ENCODE measurements at regions not wholly inside any gene's neighbourhood (a gene's known extent, or its start where the extent isn't known, plus 50 kb on each side); places are given as distances from the start of the nearest gene placed in this dataset.

- intact Hi-C loops (cut with DNase I), result no loop called here
- Histone ChIP-seq H3K9me3 (no peaks in the 10 kb centered on the region), H3K9ac (ENCODE audit: low read depth in 2 of 2, low read length in 2 of 2) (no peak overlapping the region), H3K27ac (no peak overlapping the region), H3K27me3 (no peaks in the 10 kb centered on the region), H3K4me3 (no peak overlapping the region), H3K4me1 (no peaks in the 10 kb centered on the region), H3K36me3 (no peaks in the 10 kb centered on the region)
- no peak for TF ChIP-seq CTCF (IDR thresholded peaks at IDR 0.05)
- no peak for DNase-seq
Measured at GRCh38 chr18:25815659-25816058, 274.8 kb downstream of the SS18 start.

GRCh38 chr18:25814841-25815458 lies 275.5 kb downstream of the SS18 start:
- H3K9ac ChIP-seq (ENCODE audit: low read depth in 2 of 2, low read length in 2 of 2), result no peak overlapping the region
- H3K27ac ChIP-seq, result no peak overlapping the region
- H3K9me3 ChIP-seq, result no peaks in the 10 kb centered on the region
- no peaks in the 10 kb centered on the region for H3K27me3 ChIP-seq
- TF ChIP-seq CTCF (IDR thresholded peaks at IDR 0.05), result no peak
- no peaks in the 10 kb centered on the region for H3K4me1 ChIP-seq
- DNase-seq, result no peak
- H3K36me3 ChIP-seq, result no peaks in the 10 kb centered on the region
- H3K4me3 ChIP-seq, result no peak overlapping the region
- intact Hi-C loops (cut with DNase I), result no loop called here

- H3K9me3 ChIP-seq, result no peaks in the 10 kb centered on the region
- no peak overlapping the region for H3K9ac ChIP-seq (ENCODE audit: low read depth in 2 of 2, low read length in 2 of 2)
- intact Hi-C loops (cut with DNase I), result no loop called here
- no peaks in the 10 kb centered on the region for H3K36me3 ChIP-seq
- no peak overlapping the region for H3K27ac ChIP-seq
- H3K4me3 ChIP-seq, result no peak overlapping the region
- no peaks in the 10 kb centered on the region for H3K27me3 ChIP-seq
- TF ChIP-seq CTCF (IDR thresholded peaks at IDR 0.05), result no peak
- H3K4me1 ChIP-seq, result no peaks in the 10 kb centered on the region
- DNase-seq, result no peak
Measured at GRCh38 chr18:25813110-25813509, 277.3 kb downstream of the SS18 start.

GRCh38 chr18:25810736-25811135 lies 279.7 kb downstream of the SS18 start:
- no peaks in the 10 kb centered on the region for H3K27me3 ChIP-seq
- H3K9ac ChIP-seq (ENCODE audit: low read depth in 2 of 2, low read length in 2 of 2), result no peak overlapping the region
- intact Hi-C loops (cut with DNase I), result no loop called here
- H3K27ac ChIP-seq, result no peak overlapping the region
- DNase-seq, result no peak
- H3K4me3 ChIP-seq, result no peak overlapping the region
- H3K9me3 ChIP-seq, result no peaks in the 10 kb centered on the region
- no peaks in the 10 kb centered on the region for H3K4me1 ChIP-seq
- no peak for TF ChIP-seq CTCF (IDR thresholded peaks at IDR 0.05)
- H3K36me3 ChIP-seq, result no peaks in the 10 kb centered on the region

GRCh38 chr18:25805939-25806338 lies 284.5 kb downstream of the SS18 start:
- Histone ChIP-seq H3K4me3 (no peak overlapping the region), H3K27ac (no peak overlapping the region), H3K9me3 (no peaks in the 10 kb centered on the region), H3K9ac (ENCODE audit: low read depth in 2 of 2, low read length in 2 of 2) (no peak overlapping the region), H3K4me1 (no peaks in the 10 kb centered on the region), H3K36me3 (no peaks in the 10 kb centered on the region), H3K27me3 (no peaks in the 10 kb centered on the region)
- intact Hi-C loops (cut with DNase I), result no loop called here
- no peak for DNase-seq
- TF ChIP-seq CTCF (IDR thresholded peaks at IDR 0.05), result no peak

All from colonic mucosa (tissue), 4 donors.